ENCODE measurements at regions not wholly inside any gene's neighbourhood (a gene's known extent, or its start where the extent isn't known, plus 50 kb on each side); places are given as distances from the start of the nearest gene placed in this dataset.

DNA sequence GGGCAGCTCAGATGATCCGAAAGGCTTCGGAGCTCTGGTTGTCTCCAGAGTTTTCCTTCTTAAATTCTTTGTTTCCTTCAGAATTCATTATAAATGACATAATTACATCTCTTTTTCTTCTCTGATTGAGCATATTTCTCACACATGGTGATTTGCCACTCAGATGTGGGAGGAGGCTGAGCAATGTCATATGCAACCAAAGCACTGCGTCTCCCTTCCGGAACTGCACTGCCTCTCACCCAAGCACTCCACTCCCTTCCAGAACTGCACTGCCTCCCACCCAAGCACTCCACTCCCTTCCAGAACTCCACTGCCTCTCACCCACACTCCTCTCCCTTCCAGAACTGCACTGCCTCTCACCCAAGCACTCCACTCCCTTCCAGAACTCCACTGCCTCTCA is 131.5 kb downstream of the SALL1 start:
- Histone ChIP-seq H2BK5ac (ENCODE audit: low read length) (no peak overlapping the region), H3K36me3 (ENCODE audit: control insufficient read depth, insufficient read depth, low read length) (no peaks in the 10 kb centered on the region), H3K4me3 (ENCODE audit: low read length) (no peak overlapping the region), H3K9ac (ENCODE audit: low read length) (no peak overlapping the region), H3K4me1 (ENCODE audit: control insufficient read depth, low read depth, low read length) (no peaks in the 10 kb centered on the region), H4K5ac (ENCODE audit: low read length) (no peak overlapping the region), H4K8ac (ENCODE audit: low read depth, low read length) (no peak overlapping the region), H2AK5ac (ENCODE audit: low read length) (no peak overlapping the region), H3K23ac (ENCODE audit: low read length) (no peak overlapping the region), H2BK120ac (ENCODE audit: low read depth, low read length) (no peak overlapping the region), H3K56ac (ENCODE audit: low read length) (no peak overlapping the region), H3K18ac (ENCODE audit: low read length) (no peak overlapping the region), H3K27ac (ENCODE audit: low read depth, low read length) (no peak overlapping the region), H2BK15ac (replicated peaks; ENCODE audit: low read depth) (no peak overlapping the region), H3K79me1 (ENCODE audit: low read length) (no peaks in the 10 kb centered on the region), H3K4ac (ENCODE audit: low read depth, low read length) (no peak overlapping the region), H3K79me2 (ENCODE audit: control insufficient read depth, insufficient read depth, low read length) (no peaks in the 10 kb centered on the region), H3K27me3 (ENCODE audit: insufficient read depth, low read length, poor library complexity) (no peaks in the 10 kb centered on the region), H3K4me2 (ENCODE audit: low read length) (no peak overlapping the region)
- WGBS (ENCODE audit: extremely low coverage, insufficient coverage, low lambda C conversion rate): no CpG with 5 or more reads among the region's 4 CpGs
- DNase-seq: no peak

DNA sequence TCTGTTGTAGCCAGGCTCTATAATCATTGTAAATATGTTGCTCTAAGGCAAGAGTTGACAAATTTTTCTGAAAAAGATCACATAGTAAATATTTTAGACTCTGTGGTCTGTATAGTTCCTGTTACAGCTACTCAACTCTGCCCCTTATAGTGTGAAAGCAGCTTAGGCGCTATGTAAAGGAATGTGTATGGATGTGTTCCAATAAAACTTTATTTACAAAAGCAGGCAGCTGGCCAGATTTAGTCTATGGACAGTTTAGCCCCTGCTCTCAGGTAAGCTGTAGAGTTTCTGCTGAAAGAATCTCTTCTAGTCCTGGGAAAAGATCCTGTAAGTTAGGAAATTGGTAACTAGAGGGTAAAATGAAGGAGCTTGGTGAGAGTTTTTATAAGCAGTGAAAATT is 133.1 kb downstream of the SALL1 start:
- H3K27ac ChIP-seq (ENCODE audit: low read depth, low read length): no peak overlapping the region
- no peaks in the 10 kb centered on the region for H3K36me3 ChIP-seq (ENCODE audit: control insufficient read depth, insufficient read depth, low read length)
- no peak for DNase-seq
- no peaks in the 10 kb centered on the region for H3K27me3 ChIP-seq (ENCODE audit: insufficient read depth, low read length, poor library complexity)
- no peak overlapping the region for H3K56ac ChIP-seq (ENCODE audit: low read length)
- no peak overlapping the region for H3K9ac ChIP-seq (ENCODE audit: low read length)
- no peak overlapping the region for H2AK5ac ChIP-seq (ENCODE audit: low read length)
- H3K4me3 ChIP-seq (ENCODE audit: low read length): no peak overlapping the region
- no CpG with 5 or more reads among the region's 1 CpG for WGBS (ENCODE audit: extremely low coverage, insufficient coverage, low lambda C conversion rate)
- no peaks in the 10 kb centered on the region for H3K4me1 ChIP-seq (ENCODE audit: control insufficient read depth, low read depth, low read length)
- no peak overlapping the region for H3K4me2 ChIP-seq (ENCODE audit: low read length)
- no peak overlapping the region for H4K8ac ChIP-seq (ENCODE audit: low read depth, low read length)
- H4K5ac ChIP-seq (ENCODE audit: low read length): no peak overlapping the region
- H3K18ac ChIP-seq (ENCODE audit: low read length): no peak overlapping the region
- H3K79me2 ChIP-seq (ENCODE audit: control insufficient read depth, insufficient read depth, low read length): no peaks in the 10 kb centered on the region
- H3K23ac ChIP-seq (ENCODE audit: low read length): no peak overlapping the region
- no peak overlapping the region for H2BK15ac ChIP-seq (replicated peaks; ENCODE audit: low read depth)
- no peak overlapping the region for H3K4ac ChIP-seq (ENCODE audit: low read depth, low read length)
- H2BK120ac ChIP-seq (ENCODE audit: low read depth, low read length): no peak overlapping the region
- H3K79me1 ChIP-seq (ENCODE audit: low read length): no peaks in the 10 kb centered on the region
- no peak overlapping the region for H2BK5ac ChIP-seq (ENCODE audit: low read length)

DNA sequence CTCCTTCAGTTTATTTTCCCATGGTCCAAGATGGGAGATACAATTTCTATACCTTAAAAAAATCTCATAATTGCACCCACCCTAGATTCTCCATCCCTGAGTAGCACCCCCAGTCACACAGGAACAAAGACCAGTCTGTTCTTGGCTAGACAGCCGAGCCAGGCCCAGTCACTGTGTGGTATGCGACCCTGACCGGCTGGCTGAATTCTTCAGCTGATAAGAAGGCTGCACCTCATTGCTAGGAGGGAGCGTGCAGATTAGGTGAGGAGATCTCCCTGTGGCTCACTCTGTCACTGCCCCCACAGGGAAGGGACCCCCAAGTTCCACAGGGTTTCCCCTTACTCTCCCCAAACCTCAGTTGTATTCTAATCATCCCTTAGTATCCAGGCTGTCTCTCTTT is 138.7 kb downstream of the SALL1 start:
- no peaks in the 10 kb centered on the region for H3K36me3 ChIP-seq (ENCODE audit: control insufficient read depth, insufficient read depth, low read length)
- H3K4ac ChIP-seq (ENCODE audit: low read depth, low read length): no peak overlapping the region
- H2BK5ac ChIP-seq (ENCODE audit: low read length): no peak overlapping the region
- H2BK15ac ChIP-seq (replicated peaks; ENCODE audit: low read depth): no peak overlapping the region
- no peak overlapping the region for H3K9ac ChIP-seq (ENCODE audit: low read length)
- no peak overlapping the region for H3K18ac ChIP-seq (ENCODE audit: low read length)
- no peak overlapping the region for H3K4me3 ChIP-seq (ENCODE audit: low read length)
- no peaks in the 10 kb centered on the region for H3K79me2 ChIP-seq (ENCODE audit: control insufficient read depth, insufficient read depth, low read length)
- H3K4me2 ChIP-seq (ENCODE audit: low read length): no peak overlapping the region
- no peaks in the 10 kb centered on the region for H3K27me3 ChIP-seq (ENCODE audit: insufficient read depth, low read length, poor library complexity)
- H4K5ac ChIP-seq (ENCODE audit: low read length): no peak overlapping the region
- H3K23ac ChIP-seq (ENCODE audit: low read length): no peak overlapping the region
- no peak overlapping the region for H4K8ac ChIP-seq (ENCODE audit: low read depth, low read length)
- peak; percentile 83 for DNase-seq
- no peak overlapping the region for H3K27ac ChIP-seq (ENCODE audit: low read depth, low read length)
- no peak overlapping the region for H2BK120ac ChIP-seq (ENCODE audit: low read depth, low read length)
- peaks cover 2% of the 10 kb centered on the region for H3K4me1 ChIP-seq (ENCODE audit: control insufficient read depth, low read depth, low read length)
- no CpG with 5 or more reads among the region's 4 CpGs for WGBS (ENCODE audit: extremely low coverage, insufficient coverage, low lambda C conversion rate)
- no peak overlapping the region for H3K56ac ChIP-seq (ENCODE audit: low read length)
- H3K79me1 ChIP-seq (ENCODE audit: low read length): no peaks in the 10 kb centered on the region
- H2AK5ac ChIP-seq (ENCODE audit: low read length): no peak overlapping the region

DNA sequence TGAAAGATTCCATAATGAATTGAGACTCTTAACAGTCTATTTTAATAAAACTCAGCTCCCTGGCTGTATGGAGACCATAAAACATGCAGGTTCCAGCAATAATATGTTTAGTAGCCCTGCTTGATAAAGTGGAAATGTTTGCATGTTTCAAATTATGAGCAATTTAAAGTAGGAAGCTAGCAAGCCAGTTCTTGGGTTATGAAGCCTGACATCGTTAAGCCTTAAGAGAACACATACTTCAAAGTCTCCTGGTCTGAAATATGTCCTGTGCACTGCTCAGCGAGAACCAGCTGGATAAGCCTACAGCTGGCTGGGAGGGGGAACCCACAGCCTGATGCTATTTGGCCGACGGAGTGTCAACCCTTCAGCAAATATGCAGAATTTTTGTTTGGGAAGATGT is 140.3 kb downstream of the SALL1 start:
- H4K5ac ChIP-seq (ENCODE audit: low read length): no peak overlapping the region
- no peak overlapping the region for H2BK5ac ChIP-seq (ENCODE audit: low read length)
- no peaks in the 10 kb centered on the region for H3K27me3 ChIP-seq (ENCODE audit: insufficient read depth, low read length, poor library complexity)
- H4K8ac ChIP-seq (ENCODE audit: low read depth, low read length): no peak overlapping the region
- no peak overlapping the region for H3K18ac ChIP-seq (ENCODE audit: low read length)
- WGBS (ENCODE audit: extremely low coverage, insufficient coverage, low lambda C conversion rate): no CpG with 5 or more reads among the region's 4 CpGs
- H3K79me2 ChIP-seq (ENCODE audit: control insufficient read depth, insufficient read depth, low read length): no peaks in the 10 kb centered on the region
- no peak overlapping the region for H2BK120ac ChIP-seq (ENCODE audit: low read depth, low read length)
- H3K23ac ChIP-seq (ENCODE audit: low read length): no peak overlapping the region
- H3K4ac ChIP-seq (ENCODE audit: low read depth, low read length): no peak overlapping the region
- no peak overlapping the region for H3K4me2 ChIP-seq (ENCODE audit: low read length)
- H3K27ac ChIP-seq (ENCODE audit: low read depth, low read length): no peak overlapping the region
- no peaks in the 10 kb centered on the region for H3K79me1 ChIP-seq (ENCODE audit: low read length)
- DNase-seq: no peak
- no peak overlapping the region for H3K56ac ChIP-seq (ENCODE audit: low read length)
- no peak overlapping the region for H2AK5ac ChIP-seq (ENCODE audit: low read length)
- H3K9ac ChIP-seq (ENCODE audit: low read length): no peak overlapping the region
- no peak overlapping the region for H2BK15ac ChIP-seq (replicated peaks; ENCODE audit: low read depth)
- peaks cover 2% of the 10 kb centered on the region for H3K4me1 ChIP-seq (ENCODE audit: control insufficient read depth, low read depth, low read length)
- H3K36me3 ChIP-seq (ENCODE audit: control insufficient read depth, insufficient read depth, low read length): no peaks in the 10 kb centered on the region
- H3K4me3 ChIP-seq (ENCODE audit: low read length): no peak overlapping the region

DNA sequence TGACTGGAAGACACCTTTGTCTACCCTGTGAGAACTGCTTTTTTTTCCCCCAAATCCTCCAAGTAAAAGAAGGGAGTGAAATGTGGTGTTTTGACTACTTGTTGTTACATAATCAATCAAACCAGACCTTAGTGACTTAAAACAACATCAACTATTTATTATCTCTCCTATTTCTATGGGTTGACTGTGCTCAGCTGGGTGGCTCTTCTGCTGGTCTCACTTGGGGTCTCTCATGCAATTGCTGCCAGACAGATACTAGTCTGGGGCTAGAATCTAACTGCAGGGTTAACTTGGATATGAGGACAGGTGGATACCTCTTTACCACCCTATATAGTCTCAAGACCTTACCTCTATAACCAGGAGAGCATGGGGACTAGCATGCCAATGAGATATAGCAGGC is 141.3 kb downstream of the SALL1 start:
- Histone ChIP-seq H4K8ac (ENCODE audit: low read depth, low read length) (no peak overlapping the region), H3K18ac (ENCODE audit: low read length) (no peak overlapping the region), H3K4me3 (ENCODE audit: low read length) (no peak overlapping the region), H3K4me1 (ENCODE audit: control insufficient read depth, low read depth, low read length) (peaks cover 2% of the 10 kb centered on the region), H4K5ac (ENCODE audit: low read length) (no peak overlapping the region), H2BK15ac (replicated peaks; ENCODE audit: low read depth) (no peak overlapping the region), H3K36me3 (ENCODE audit: control insufficient read depth, insufficient read depth, low read length) (no peaks in the 10 kb centered on the region), H2BK5ac (ENCODE audit: low read length) (no peak overlapping the region), H3K4ac (ENCODE audit: low read depth, low read length) (no peak overlapping the region), H3K9ac (ENCODE audit: low read length) (no peak overlapping the region), H3K23ac (ENCODE audit: low read length) (no peak overlapping the region), H3K27ac (ENCODE audit: low read depth, low read length) (no peak overlapping the region), H2AK5ac (ENCODE audit: low read length) (no peak overlapping the region), H2BK120ac (ENCODE audit: low read depth, low read length) (no peak overlapping the region), H3K27me3 (ENCODE audit: insufficient read depth, low read length, poor library complexity) (no peaks in the 10 kb centered on the region), H3K79me2 (ENCODE audit: control insufficient read depth, insufficient read depth, low read length) (no peaks in the 10 kb centered on the region), H3K56ac (ENCODE audit: low read length) (no peak overlapping the region), H3K4me2 (ENCODE audit: low read length) (no peak overlapping the region), H3K79me1 (ENCODE audit: low read length) (no peaks in the 10 kb centered on the region)
- DNase-seq: no peak

DNA sequence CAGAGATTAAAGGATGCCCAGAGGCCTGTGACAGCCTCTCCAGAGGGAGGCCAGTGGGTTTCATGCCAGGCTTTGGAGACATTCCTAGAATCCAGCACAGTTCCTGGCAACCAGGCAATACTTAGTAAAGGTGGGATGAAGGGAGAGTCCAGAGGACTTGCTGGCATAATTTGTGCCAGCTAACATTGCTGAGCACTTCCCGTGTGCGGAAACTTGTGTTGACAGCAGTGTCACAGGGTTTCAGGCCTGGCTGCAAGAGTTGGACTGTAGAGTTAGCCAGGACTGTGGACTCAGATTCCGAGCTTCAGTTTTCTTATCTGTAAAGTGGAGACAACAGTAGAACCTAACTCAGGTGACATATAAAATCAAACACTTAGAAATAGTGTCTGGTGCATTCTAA is 141.7 kb downstream of the SALL1 start:
- H3K4ac ChIP-seq (ENCODE audit: low read depth, low read length): no peak overlapping the region
- H3K4me1 ChIP-seq (ENCODE audit: control insufficient read depth, low read depth, low read length): peaks cover 2% of the 10 kb centered on the region
- H3K18ac ChIP-seq (ENCODE audit: low read length): no peak overlapping the region
- H3K27ac ChIP-seq (ENCODE audit: low read depth, low read length): no peak overlapping the region
- no peak overlapping the region for H3K4me2 ChIP-seq (ENCODE audit: low read length)
- H3K4me3 ChIP-seq (ENCODE audit: low read length): no peak overlapping the region
- no peaks in the 10 kb centered on the region for H3K27me3 ChIP-seq (ENCODE audit: insufficient read depth, low read length, poor library complexity)
- no peak overlapping the region for H2BK15ac ChIP-seq (replicated peaks; ENCODE audit: low read depth)
- H2BK5ac ChIP-seq (ENCODE audit: low read length): no peak overlapping the region
- H3K9ac ChIP-seq (ENCODE audit: low read length): no peak overlapping the region
- H3K36me3 ChIP-seq (ENCODE audit: control insufficient read depth, insufficient read depth, low read length): no peaks in the 10 kb centered on the region
- no peak overlapping the region for H3K56ac ChIP-seq (ENCODE audit: low read length)
- H4K5ac ChIP-seq (ENCODE audit: low read length): no peak overlapping the region
- WGBS (ENCODE audit: extremely low coverage, insufficient coverage, low lambda C conversion rate): no CpG with 5 or more reads among the region's 3 CpGs
- H3K79me1 ChIP-seq (ENCODE audit: low read length): no peaks in the 10 kb centered on the region
- no peak overlapping the region for H4K8ac ChIP-seq (ENCODE audit: low read depth, low read length)
- no peak for DNase-seq
- H2BK120ac ChIP-seq (ENCODE audit: low read depth, low read length): no peak overlapping the region
- H3K23ac ChIP-seq (ENCODE audit: low read length): no peak overlapping the region
- no peaks in the 10 kb centered on the region for H3K79me2 ChIP-seq (ENCODE audit: control insufficient read depth, insufficient read depth, low read length)
- no peak overlapping the region for H2AK5ac ChIP-seq (ENCODE audit: low read length)
